NCI-H446 (cell line): ENCODE measurements at regions not wholly inside any gene's neighbourhood (a gene's known extent, or its start where the extent isn't known, plus 50 kb on each side); places are given as distances from the start of the nearest gene placed in this dataset.

Experiments used
- DNase-seq, 2 experiments: peaks; one replicate each; lab custom pipeline; 2025; lab: John Stamatoyannopoulos, UW

- peak; percentile 31 to 84 for DNase-seq
These were observed 222.5 kb upstream of the GSE1 start for GRCh38 chr16:85390511-85391174.

- DNase-seq: no peak
These were observed 221.9 kb upstream of the GSE1 start for GRCh38 chr16:85391175-85391707.

GRCh38 chr16:85391769-85392583, 221.1 kb upstream of the GSE1 start:
- DNase-seq: no peak

GRCh38 chr16:85392756-85393673, 220.1 kb upstream of the GSE1 start:
- DNase-seq: no peak

GRCh38 chr16:85393674-85394451, 219.3 kb upstream of the GSE1 start:
- no peak for DNase-seq

- DNase-seq: no peak
These were observed 218.5 kb upstream of the GSE1 start for GRCh38 chr16:85394456-85395206.

GRCh38 chr16:85395207-85395912, 217.8 kb upstream of the GSE1 start:
- DNase-seq: peak; percentile 68 to 82

GRCh38 chr16:85395913-85396878, 216.9 kb upstream of the GSE1 start:
- peak in 1 of 2 experiments; percentile 48 for DNase-seq

GRCh38 chr16:85396879-85397871, 215.9 kb upstream of the GSE1 start:
- no peak for DNase-seq

GRCh38 chr16:85398050-85398451, 215.1 kb upstream of the GSE1 start:
- no peak for DNase-seq

GRCh38 chr16:85398688-85399582, 214.2 kb upstream of the GSE1 start:
- DNase-seq: no peak

- DNase-seq: no peak
These were observed 213.4 kb upstream of the GSE1 start for GRCh38 chr16:85399583-85400284.

- no peak for DNase-seq
These were observed 212.6 kb upstream of the GSE1 start for GRCh38 chr16:85400305-85401205.

- no peak for DNase-seq
These were observed 211.7 kb upstream of the GSE1 start for GRCh38 chr16:85401370-85401916.
